Sigmoid colon (tissue), 4 donors: ENCODE measurements at regions not wholly inside any gene's neighbourhood (a gene's known extent, or its start where the extent isn't known, plus 50 kb on each side); places are given as distances from the start of the nearest gene placed in this dataset.

Experiments used
- CTCF ChIP-seq, 4 experiments: fragments of 450-650 bp in 3 of 4; fragments of 200-600 bp in 1 of 4; IDR thresholded peaks; one replicate each; pipeline ENCODE4 v1.5.1; 2016 to 2019; ENCODE audit warnings: antibody characterized with exemption in 4 of 4, mild to moderate bottlenecking in 3 of 4, moderate library complexity in 2 of 4
- EP300 ChIP-seq, 4 donors: sonication (generic); formaldehyde crosslinking; IDR thresholded peaks; one replicate each; pipeline ENCODE4 v1.6.1; 2017; ENCODE audit warnings: antibody characterized with exemption in 4 of 4
- POLR2A ChIP-seq, 2 donors: fragments of 450-650 bp; IDR thresholded peaks; one replicate each; pipeline ENCODE4 v1.6.1; 2016; ENCODE audit warnings: antibody characterized with exemption in 2 of 2, mild to moderate bottlenecking in 2 of 2, moderate library complexity in 2 of 2
- POLR2AphosphoS5 ChIP-seq, 4 donors: sonication (generic); formaldehyde crosslinking; IDR thresholded peaks; one replicate each; pipeline ENCODE4 v1.6.1; 2017; ENCODE audit warnings: antibody characterized with exemption in 4 of 4

- TF ChIP-seq CTCF (IDR thresholded peaks at IDR 0.05), result no peak
- TF ChIP-seq EP300 (IDR thresholded peaks at IDR 0.05), result no peak
- TF ChIP-seq POLR2A (IDR thresholded peaks at IDR 0.05), result no peak
- no peak for TF ChIP-seq POLR2AphosphoS5 (IDR thresholded peaks at IDR 0.05)
Observed at GRCh38 chr12:58441483-58441882, 478.8 kb downstream of the LRIG3 start.
